A549 (cell line): ENCODE measurements at regions not wholly inside any gene's neighbourhood (a gene's known extent, or its start where the extent isn't known, plus 50 kb on each side); places are given as distances from the start of the nearest gene placed in this dataset.
"Not testable (repeated sequence)": the region's sequence is repeated elsewhere in the genome, so short reads cannot be mapped to it uniquely, and the experiment has no call there.

Source experiments
- ATAC-seq, 2 experiments: fragments of 200-7000 bp in 1 of 2; fragments of >200 bp in 1 of 2; cut with Nextera tagmentation in 1 of 2; cut with Tn5 transposase in 1 of 2; 3 replicates each; pipeline versions ENCODE4 v1.8.0 to v1.9.1; 2018 to 2020; ENCODE audit warnings: mild to moderate bottlenecking in 1 of 2, moderate library complexity in 1 of 2
- CTCF ChIA-PET: fragments of 300-600 bp; sonication (Branson Sonifier 250); formaldehyde crosslinking; extraction: SDS; loops from one replicate; lab custom pipeline; 2021; ENCODE audit warnings: antibody characterized with exemption, inconsistent platforms; lab: Yijun Ruan, JAX
- POLR2A ChIA-PET: fragments of 350-600 bp; formaldehyde crosslinking; extraction: SDS; loops from one replicate; lab custom pipeline; 2021; ENCODE audit warnings: antibody characterized with exemption, inconsistent platforms; lab: Yijun Ruan, JAX
- DNase-seq, 2 experiments: peaks; one replicate each; pipeline versions ENCODE4 v3.0.0 to v3.0.0-alpha.2; 2011 to 2016; ENCODE audit warnings: low read depth in 1 of 2, low spot score in 1 of 2
- FAIRE-seq: peaks from 2 replicates; lab custom pipeline; 2011; peaks lifted over from hg19 to GRCh38; lab: Jason Lieb, UNC
- H3K27ac ChIP-seq, 2 experiments: fragments of >200 bp; sonication (Bioruptor Twin); formaldehyde crosslinking; 3 replicates each; pipeline ENCODE4 v1.5.1; 2016 to 2017
- H3K4me1 ChIP-seq: fragments of >200 bp; sonication (Bioruptor Twin); formaldehyde crosslinking; 3 replicates; pipeline ENCODE4 v1.6.1; 2016
- H3K4me2 ChIP-seq: fragments of >200 bp; sonication (Bioruptor Twin); formaldehyde crosslinking; 3 replicates; pipeline ENCODE4 v1.6.1; 2016
- H3K4me3 ChIP-seq: fragments of >200 bp; sonication (Bioruptor Twin); formaldehyde crosslinking; 3 replicates; pipeline ENCODE4 v1.5.1; 2016
- H3K9me3 ChIP-seq: fragments of >200 bp; sonication (Bioruptor Twin); formaldehyde crosslinking; 3 replicates; pipeline ENCODE4 v1.6.1; 2016
- CBX2 ChIP-seq: fragments of 200-600 bp; sonication (generic); IDR thresholded peaks from 2 replicates; pipeline ENCODE4 v1.6.1; 2016; ENCODE audit warnings: low read depth, mild to moderate bottlenecking, borderline replicate concordance
- CBX8 ChIP-seq: fragments of 200-600 bp; sonication (generic); IDR thresholded peaks from 2 replicates; pipeline ENCODE4 v1.6.1; 2016
- E2F6 ChIP-seq: IDR thresholded peaks from 2 replicates; pipeline ENCODE4 v1.6.1; 2012; ENCODE audit warnings: low read depth, borderline replicate concordance
- FOXS1 ChIP-seq: fragments of 250-450 bp; sonication (Bioruptor Pico); IDR thresholded peaks from 2 replicates; pipeline ENCODE4 v1.5.0; 2020; ENCODE audit warnings: mild to moderate bottlenecking, moderate library complexity
- HOXA7 ChIP-seq: fragments of 250-450 bp; sonication (Bioruptor Pico); IDR thresholded peaks from 2 replicates; pipeline ENCODE4 v1.5.0; 2020; ENCODE audit warnings: mild to moderate bottlenecking, moderate library complexity
- JUN ChIP-seq, 2 experiments: fragments of >200 bp; sonication (Bioruptor Twin); formaldehyde crosslinking; IDR thresholded peaks; 2 replicates in 1 of 2; 3 replicates in 1 of 2; pipeline ENCODE4 v1.6.1; 2016 to 2017
- KDM1A ChIP-seq: fragments of 200-600 bp; sonication (generic); IDR thresholded peaks from 2 replicates; pipeline ENCODE4 v1.6.1; 2016; ENCODE audit warnings: low read depth, mild to moderate bottlenecking
- KDM5A ChIP-seq: fragments of 200-600 bp; sonication (generic); IDR thresholded peaks from 2 replicates; pipeline ENCODE4 v1.6.1; 2016; ENCODE audit warnings: antibody characterized with exemption, mild to moderate bottlenecking
- MAFK ChIP-seq: fragments of 450-650 bp; IDR thresholded peaks from 2 replicates; pipeline ENCODE4 v1.6.1; 2014; ENCODE audit not compliant: partially characterized antibody
- RAD21 ChIP-seq, 2 experiments: fragments of >200 bp in 1 of 2; sonication (Bioruptor Twin) in 1 of 2; formaldehyde crosslinking in 1 of 2; IDR thresholded peaks in 1 of 2; conservative IDR thresholded peaks in 1 of 2; 2 replicates in 1 of 2; 3 replicates in 1 of 2; pipeline ENCODE4 v1.6.1; 2012 to 2018; ENCODE audit warnings: inconsistent platforms in 1 of 2
- SMC3 ChIP-seq: fragments of >200 bp; sonication (Bioruptor Twin); formaldehyde crosslinking; IDR thresholded peaks from 3 replicates; pipeline ENCODE4 v1.6.1; 2018; ENCODE audit warnings: inconsistent platforms
- SREBF2 ChIP-seq: fragments of 450-650 bp; IDR thresholded peaks from 2 replicates; pipeline ENCODE4 v1.6.1; 2014; ENCODE audit warnings: mild to moderate bottlenecking, moderate library complexity
- TFCP2L1 ChIP-seq: fragments of 250-450 bp; sonication (Bioruptor Pico); IDR thresholded peaks from 2 replicates; pipeline ENCODE4 v1.5.0; 2021; ENCODE audit warnings: mild to moderate bottlenecking
- USF2 ChIP-seq: fragments of 450-650 bp; IDR thresholded peaks from 2 replicates; pipeline ENCODE4 v1.6.1; 2014; ENCODE audit warnings: antibody characterized with exemption
- ZNF302 ChIP-seq: fragments of 250-450 bp; sonication (Bioruptor Pico); IDR thresholded peaks from 2 replicates; pipeline ENCODE4 v1.9.0; 2021; ENCODE audit warnings: inconsistent platforms, mild to moderate bottlenecking, moderate library complexity
- ZSCAN20 ChIP-seq: fragments of 250-450 bp; sonication (Bioruptor Pico); IDR thresholded peaks from 2 replicates; pipeline ENCODE4 v1.8.0; 2022; ENCODE audit warnings: mild to moderate bottlenecking, moderate library complexity
- WGBS: methylation state at CpG from one replicate; pipeline ENCODE4 v1.1.6; 2017; ENCODE audit errors: missing lambda C conversion rate; 5-methylcytosine and 5-hydroxymethylcytosine counted together

DNA sequence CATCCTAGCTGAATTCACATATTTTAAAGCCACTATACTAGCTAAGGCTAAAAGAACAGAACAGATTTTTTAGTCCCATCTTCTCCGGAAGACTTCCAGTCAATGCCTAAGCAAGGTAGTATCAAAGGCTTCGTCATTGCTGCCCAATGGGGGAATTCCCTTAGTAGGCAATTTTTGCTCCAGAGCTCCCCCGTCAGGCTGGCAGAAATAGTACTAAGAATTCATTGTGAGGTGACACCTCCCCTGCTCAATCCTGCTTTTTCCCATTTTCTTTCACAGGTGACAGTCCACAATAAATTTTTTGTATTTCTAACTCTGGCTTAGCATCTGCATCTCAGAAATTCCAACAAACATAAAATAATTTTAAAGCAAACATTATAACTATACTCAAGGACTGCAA, 52.8 kb upstream of the SRSF6 start:
- CTCF ChIA-PET: interaction anchor here (0.9 to 1.0 kb wide), 2 partner anchors 12 to 28 kb away, joined by 3 to 4 read pairs; no protein-coding TSS in a partner anchor
- ATAC-seq (peak in 1 of 2 experiments; percentile 37; a peak in 1 of 6 replicates), FAIRE-seq (no peak)
- Histone ChIP-seq H3K4me3 (no peak overlapping the region), H3K27ac (no peak overlapping the region), H3K9me3 (peaks cover 11% of the 10 kb centered on the region), H3K4me2 (no peak overlapping the region)
- WGBS: 3% methylated on average over 3 of the region's 3 CpGs
- TF ChIP-seq KDM1A (no peak), RAD21 (conservative IDR thresholded peaks at IDR 0.05 in 1 of 2, IDR thresholded peaks at IDR 0.05 in 1 of 2) (peak in 1 of 2 experiments; percentile 12; a peak in 1 of 5 replicates), CBX8 (no peak), CBX2 (no peak), MAFK (peak; percentile 92)
- TF ChIP-seq, all 56 proteins: peak for 2
- POLR2A ChIA-PET: no interaction called here
- H3K4me1 ChIP-seq: no peaks in the 10 kb centered on the region
- DNase-seq: peak; percentile 18 to 25

DNA sequence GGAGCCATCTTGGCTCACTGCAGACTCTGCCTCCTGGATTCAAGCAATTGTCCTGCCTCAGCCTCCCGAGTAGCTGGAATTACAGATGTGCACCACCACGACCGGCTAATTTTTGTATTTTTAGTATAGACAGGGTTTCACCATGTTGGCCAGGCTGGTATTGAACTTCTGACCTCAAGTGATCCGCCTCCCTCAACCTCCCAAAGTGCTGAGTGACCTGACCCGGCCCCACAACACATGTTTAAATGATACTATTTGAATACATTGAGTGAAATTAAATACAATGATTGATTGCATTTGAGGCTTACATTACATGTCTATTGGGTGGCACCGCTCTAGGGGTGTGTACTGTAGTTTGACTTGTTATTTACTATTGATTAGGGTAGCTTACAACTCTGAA, 56.8 kb upstream of the SRSF6 start:
- not testable (repeated sequence) for H3K9me3 ChIP-seq
- CTCF ChIA-PET: interaction anchor here (1.4 kb wide), 1 partner anchor 10 kb away, joined by 4 read pairs; no protein-coding TSS in a partner anchor
- WGBS: 12% methylated on average over 6 of the region's 6 CpGs

GRCh38 chr20:43398676-43399324, 58.9 kb upstream of the SRSF6 start:
- Histone ChIP-seq H3K4me3 (no peak overlapping the region), H3K4me2 (no peak overlapping the region), H3K27ac (no peak overlapping the region), H3K4me1 (no peaks in the 10 kb centered on the region), H3K9me3 (no peaks in the 10 kb centered on the region)
- no peak for FAIRE-seq
- ATAC-seq: no peak
- WGBS: 47% methylated on average over 8 of the region's 8 CpGs
- ChIA-PET CTCF (interaction anchor here (1.4 kb wide), 1 partner anchor 10 kb away, joined by 5 read pairs; no protein-coding TSS in a partner anchor), POLR2A (no interaction called here)
- TF ChIP-seq FOXS1 (CRISPR knock-in tag) (no peak), KDM5A (no peak), ZSCAN20 (CRISPR knock-in tag) (no peak), SMC3 (no peak), USF2 (no peak), HOXA7 (CRISPR knock-in tag) (no peak)
- no peak for DNase-seq

More for the DNA sequence above, 56.8 kb upstream of the SRSF6 start:
- H3K4me3 ChIP-seq, H3K4me1 ChIP-seq, FAIRE-seq, ATAC-seq, H3K27ac ChIP-seq, DNase-seq, POLR2A ChIA-PET, H3K4me2 ChIP-seq: not testable (repeated sequence)

- FAIRE-seq: no peak
- TF ChIP-seq ZNF302: no peak
- TF ChIP-seq CBX8: no peak
- TF ChIP-seq SREBF2: no peak
- TF ChIP-seq USF2: no peak
- TF ChIP-seq TFCP2L1: no peak
- no peak for TF ChIP-seq E2F6
- TF ChIP-seq JUN (IDR thresholded peaks at IDR 0.05): no peak
- DNase-seq: no peak
Measured at GRCh38 chr20:43397147-43397546, 60.5 kb upstream of the SRSF6 start.

More at GRCh38 chr20:43397147-43397546, 60.5 kb upstream of the SRSF6 start:
- POLR2A ChIA-PET: no interaction called here
- H3K4me3 ChIP-seq: no peak overlapping the region
- WGBS: 9% methylated on average over 2 of the region's 2 CpGs
- no peak for ATAC-seq
- no peak overlapping the region for H3K4me2 ChIP-seq
- H3K4me1 ChIP-seq: no peaks in the 10 kb centered on the region
- CTCF ChIA-PET: no interaction called here
- no peak overlapping the region for H3K27ac ChIP-seq
- no peaks in the 10 kb centered on the region for H3K9me3 ChIP-seq
